ENCODE measurements at regions not wholly inside any gene's neighbourhood (a gene's known extent, or its start where the extent isn't known, plus 50 kb on each side); places are given as distances from the start of the nearest gene placed in this dataset.
"Not testable (repeated sequence)": the region's sequence is repeated elsewhere in the genome, so short reads cannot be mapped to it uniquely, and the experiment has no call there.

DNA sequence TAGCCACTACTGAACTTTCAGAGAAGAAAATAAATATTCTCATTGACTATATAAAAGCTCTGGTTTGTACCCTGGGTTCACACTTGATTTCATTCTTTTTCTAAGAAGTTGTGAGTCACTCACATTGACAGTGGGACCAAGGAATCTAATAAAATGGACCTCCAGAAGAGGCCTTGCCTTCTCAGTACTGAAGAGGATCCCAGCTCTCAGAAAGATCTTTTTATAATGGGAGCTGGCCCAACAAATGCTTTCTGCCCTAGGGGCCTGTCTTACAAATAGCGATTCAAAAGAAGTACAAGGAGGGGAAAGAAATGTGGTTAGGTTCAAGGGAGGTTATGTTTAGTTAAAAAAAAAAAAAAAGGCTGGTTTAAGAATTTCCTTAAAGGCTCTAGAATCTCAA, 237.9 kb downstream of the ISL1 start:
- no peaks in the 10 kb centered on the region for H3K36me3 Mint-ChIP-seq
- H3K9me3 ChIP-seq (ENCODE audit: low read length): no peaks in the 10 kb centered on the region
- no peak for DNase-seq
- peaks cover 0 to 15% (median 4%) of the 10 kb centered on the region in 5 donors for H3K9me3 Mint-ChIP-seq
- H3K27ac Mint-ChIP-seq: no peak overlapping the region
- H3K36me3 ChIP-seq (ENCODE audit: insufficient read depth, low read length): no peaks in the 10 kb centered on the region
- no peak overlapping the region for H3K4me3 Mint-ChIP-seq
- no peak overlapping the region for H3K27ac ChIP-seq (ENCODE audit: low read depth, low read length)
- H3K4me1 Mint-ChIP-seq: no peaks in the 10 kb centered on the region
- ChIA-PET POLR2A (no interaction called here), CTCF (no interaction called here)
- no peaks in the 10 kb centered on the region for H3K27me3 ChIP-seq (ENCODE audit: insufficient read depth, low read length, poor library complexity, severe bottlenecking)
- H3K4me3 ChIP-seq (ENCODE audit: low read length): no peak overlapping the region
- H3K4me1 ChIP-seq (ENCODE audit: insufficient read depth, low read length): no peaks in the 10 kb centered on the region
- H3K27me3 Mint-ChIP-seq: no peaks in the 10 kb centered on the region

DNA sequence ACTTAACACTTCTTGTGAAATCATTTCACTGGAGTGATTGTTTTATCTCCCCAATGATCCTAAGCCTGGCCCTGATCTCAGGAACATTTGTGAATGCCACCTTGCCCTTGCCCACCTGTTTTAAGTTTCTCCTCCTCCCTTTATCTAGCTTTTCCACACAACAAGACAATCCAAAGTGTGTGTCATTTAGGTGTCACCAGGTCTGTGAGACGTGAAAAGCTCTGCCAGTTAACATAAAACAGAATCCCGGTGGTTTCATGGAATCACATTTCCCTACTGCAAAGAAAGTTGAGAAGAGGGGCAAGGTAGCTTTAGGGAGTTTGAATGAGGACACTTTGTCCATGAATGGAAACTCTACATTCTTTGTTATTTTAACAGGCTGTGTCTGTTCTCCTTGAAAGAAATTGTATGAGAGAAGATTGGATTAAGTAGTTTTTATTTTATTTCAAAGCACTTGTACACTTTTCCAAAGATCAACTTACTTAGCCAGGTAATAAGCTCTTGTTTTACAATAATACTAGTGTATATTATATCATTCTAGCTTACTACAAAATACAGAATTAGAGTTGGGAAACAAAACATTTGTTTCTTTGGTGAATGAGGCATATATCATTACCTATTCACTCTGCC, 239.0 kb downstream of the ISL1 start:
- Histone ChIP-seq H3K4me1 (ENCODE audit: insufficient read depth, low read length) (no peaks in the 10 kb centered on the region), H3K9me3 (ENCODE audit: low read length) (no peaks in the 10 kb centered on the region), H3K27ac (ENCODE audit: low read depth, low read length) (no peak overlapping the region), H3K36me3 (ENCODE audit: insufficient read depth, low read length) (no peaks in the 10 kb centered on the region), H3K27me3 (ENCODE audit: insufficient read depth, low read length, poor library complexity, severe bottlenecking) (no peaks in the 10 kb centered on the region), H3K4me3 (ENCODE audit: low read length) (no peak overlapping the region)
- H3K9me3 Mint-ChIP-seq: peaks cover 0 to 20% (median 4%) of the 10 kb centered on the region in 5 donors
- no peaks in the 10 kb centered on the region for H3K27me3 Mint-ChIP-seq
- ChIA-PET POLR2A (no interaction called here), CTCF (no interaction called here)
- H3K4me1 Mint-ChIP-seq: no peaks in the 10 kb centered on the region
- H3K4me3 Mint-ChIP-seq: no peak overlapping the region
- no peak for DNase-seq
- no peaks in the 10 kb centered on the region for H3K36me3 Mint-ChIP-seq
- no peak overlapping the region for H3K27ac Mint-ChIP-seq

DNA sequence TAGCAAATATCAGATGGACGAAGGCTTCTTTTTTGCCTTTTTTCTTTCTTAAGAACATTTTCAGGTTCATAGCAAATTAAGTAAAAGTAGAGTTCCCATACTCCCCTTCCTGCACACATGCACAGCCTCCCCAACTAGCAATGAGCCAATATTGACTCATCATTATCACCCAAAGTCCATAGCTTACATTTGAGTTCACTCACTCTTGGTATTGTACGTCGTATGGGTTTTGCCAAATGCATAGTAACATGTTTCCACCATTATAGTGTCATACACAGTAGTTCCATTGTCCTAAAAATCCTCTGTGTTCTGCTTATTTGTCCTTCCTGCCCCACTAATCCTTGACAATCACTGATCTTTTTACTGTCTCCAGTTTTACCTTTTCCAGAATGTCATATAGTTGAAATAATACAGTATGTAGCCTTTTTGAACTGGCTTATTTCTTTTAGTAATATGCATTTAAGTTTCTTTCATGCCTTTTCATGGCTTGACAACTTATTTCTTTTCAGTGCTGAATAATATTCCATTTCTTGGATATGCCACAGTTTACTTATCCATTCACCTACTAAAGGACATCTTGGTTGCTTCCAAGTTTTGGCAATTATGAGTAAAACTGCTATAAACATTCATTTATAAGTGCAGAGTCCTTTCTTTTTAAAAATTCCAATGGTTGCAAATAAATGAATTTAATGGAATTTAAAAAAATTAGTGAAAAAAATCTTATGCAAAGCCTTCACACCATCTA, 242.1 kb downstream of the ISL1 start:
- H3K9me3 Mint-ChIP-seq: peaks cover 0 to 32% (median 6%) of the 10 kb centered on the region in 5 donors
- CTCF ChIA-PET: no interaction called here
- POLR2A ChIA-PET: no interaction called here

DNA sequence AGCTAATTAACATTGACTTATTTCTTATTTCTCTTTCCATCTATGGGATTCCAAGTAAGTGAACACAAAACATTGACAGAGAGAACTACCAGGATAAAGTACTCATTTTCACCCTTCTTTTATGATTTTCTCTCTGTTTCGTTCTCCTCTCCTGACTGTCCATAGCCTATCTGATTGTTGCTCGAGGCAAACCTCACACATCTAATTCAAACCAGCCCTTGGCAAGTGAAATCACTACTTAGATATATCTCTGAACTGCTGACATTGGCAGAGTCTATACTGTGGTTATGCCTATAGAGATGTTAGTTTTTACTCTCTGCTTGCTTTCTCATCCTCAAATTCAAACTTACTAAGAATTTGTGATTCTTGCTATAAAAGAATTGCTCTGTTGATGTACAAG, 248.8 kb downstream of the ISL1 start:
- Mint-ChIP-seq H3K27ac (no peak overlapping the region), H3K9me3 (peaks cover 6 to 12% (median 11%) of the 10 kb centered on the region in 5 donors), H3K4me1 (no peaks in the 10 kb centered on the region), H3K27me3 (no peaks in the 10 kb centered on the region), H3K4me3 (no peak overlapping the region), H3K36me3 (no peaks in the 10 kb centered on the region)
- no peaks in the 10 kb centered on the region for H3K36me3 ChIP-seq (ENCODE audit: insufficient read depth, low read length)
- no peaks in the 10 kb centered on the region for H3K4me1 ChIP-seq (ENCODE audit: insufficient read depth, low read length)
- H3K4me3 ChIP-seq (ENCODE audit: low read length): no peak overlapping the region
- no peaks in the 10 kb centered on the region for H3K9me3 ChIP-seq (ENCODE audit: low read length)
- no peak for DNase-seq
- POLR2A ChIA-PET: no interaction called here
- H3K27me3 ChIP-seq (ENCODE audit: insufficient read depth, low read length, poor library complexity, severe bottlenecking): no peaks in the 10 kb centered on the region
- CTCF ChIA-PET: no interaction called here
- no peak overlapping the region for H3K27ac ChIP-seq (ENCODE audit: low read depth, low read length)

More for the DNA sequence above, 242.1 kb downstream of the ISL1 start:
- no peaks in the 10 kb centered on the region for H3K36me3 Mint-ChIP-seq
- no peaks in the 10 kb centered on the region for H3K4me1 Mint-ChIP-seq
- H3K27ac ChIP-seq (ENCODE audit: low read depth, low read length): no peak overlapping the region
- no peaks in the 10 kb centered on the region for H3K36me3 ChIP-seq (ENCODE audit: insufficient read depth, low read length)
- H3K9me3 ChIP-seq (ENCODE audit: low read length): no peaks in the 10 kb centered on the region
- H3K27ac Mint-ChIP-seq: no peak overlapping the region
- H3K4me1 ChIP-seq (ENCODE audit: insufficient read depth, low read length): no peaks in the 10 kb centered on the region
- no peaks in the 10 kb centered on the region for H3K27me3 Mint-ChIP-seq
- H3K4me3 Mint-ChIP-seq: no peak overlapping the region
- DNase-seq: no peak
- no peaks in the 10 kb centered on the region for H3K27me3 ChIP-seq (ENCODE audit: insufficient read depth, low read length, poor library complexity, severe bottlenecking)
- H3K4me3 ChIP-seq (ENCODE audit: low read length): no peak overlapping the region

DNA sequence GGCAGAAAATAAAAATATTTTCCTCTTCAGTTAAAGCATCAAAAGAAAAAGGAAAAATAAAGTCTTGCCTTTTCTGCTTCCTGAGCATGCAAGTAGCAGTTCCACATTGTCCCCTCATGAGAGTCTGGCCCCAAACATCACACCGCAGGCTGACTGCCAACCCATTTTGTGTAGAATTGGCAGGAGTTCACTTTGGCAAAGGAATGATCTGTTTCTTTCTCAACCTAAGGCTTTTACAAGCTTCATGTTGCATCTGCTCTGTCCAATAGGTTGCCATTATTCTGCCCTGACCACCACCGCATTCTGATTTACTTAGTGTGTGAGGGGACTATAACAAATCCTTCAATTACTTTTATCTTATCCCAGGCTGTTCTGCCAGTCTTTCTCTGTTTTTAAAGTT, 249.5 kb downstream of the ISL1 start:
- no peak for DNase-seq
- H3K27ac Mint-ChIP-seq: no peak overlapping the region
- no peak overlapping the region for H3K4me3 Mint-ChIP-seq

DNA sequence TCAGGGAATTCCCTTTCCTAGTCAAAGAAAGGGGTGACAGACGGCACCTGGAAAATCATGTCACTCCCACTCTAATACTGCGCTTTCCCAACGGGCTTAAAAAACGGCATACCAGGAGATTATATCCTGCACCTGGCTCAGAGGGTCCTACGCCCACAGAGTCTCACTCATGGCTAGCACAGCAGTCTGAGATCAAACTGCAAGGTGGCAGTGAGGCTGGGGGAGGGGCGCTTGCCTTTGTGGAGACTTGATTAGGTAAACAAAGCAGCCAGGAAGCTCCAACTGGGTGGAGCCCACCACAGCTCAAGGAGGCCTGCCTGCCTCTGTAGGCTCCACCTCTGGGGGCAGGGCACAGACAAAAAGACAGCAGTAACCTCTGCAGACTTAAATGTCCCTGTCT, 253.7 kb downstream of the ISL1 start:
- H3K4me1 Mint-ChIP-seq; CTCF ChIA-PET; H3K4me3 Mint-ChIP-seq; H3K27ac ChIP-seq (ENCODE audit: low read depth, low read length); H3K27me3 Mint-ChIP-seq; H3K9me3 ChIP-seq (ENCODE audit: low read length); POLR2A ChIA-PET; H3K27me3 ChIP-seq (ENCODE audit: insufficient read depth, low read length, poor library complexity, severe bottlenecking); H3K36me3 Mint-ChIP-seq; H3K36me3 ChIP-seq (ENCODE audit: insufficient read depth, low read length); H3K4me3 ChIP-seq (ENCODE audit: low read length); H3K27ac Mint-ChIP-seq; DNase-seq; H3K4me1 ChIP-seq (ENCODE audit: insufficient read depth, low read length): not testable (repeated sequence)
- H3K9me3 Mint-ChIP-seq: peaks cover 1 to 19% (median 8%) of the 10 kb centered on the region in 5 donors

More for the DNA sequence above, 249.5 kb downstream of the ISL1 start:
- ChIA-PET POLR2A (no interaction called here), CTCF (no interaction called here)
- no peaks in the 10 kb centered on the region for H3K9me3 ChIP-seq (ENCODE audit: low read length)
- H3K27me3 ChIP-seq (ENCODE audit: insufficient read depth, low read length, poor library complexity, severe bottlenecking): no peaks in the 10 kb centered on the region
- no peaks in the 10 kb centered on the region for H3K4me1 ChIP-seq (ENCODE audit: insufficient read depth, low read length)
- H3K27me3 Mint-ChIP-seq: no peaks in the 10 kb centered on the region
- H3K4me3 ChIP-seq (ENCODE audit: low read length): no peak overlapping the region
- H3K36me3 Mint-ChIP-seq: no peaks in the 10 kb centered on the region
- no peaks in the 10 kb centered on the region for H3K4me1 Mint-ChIP-seq
- peaks cover 6 to 11% (median 8%) of the 10 kb centered on the region in 5 donors for H3K9me3 Mint-ChIP-seq
- no peak overlapping the region for H3K27ac ChIP-seq (ENCODE audit: low read depth, low read length)
- no peaks in the 10 kb centered on the region for H3K36me3 ChIP-seq (ENCODE audit: insufficient read depth, low read length)

DNA sequence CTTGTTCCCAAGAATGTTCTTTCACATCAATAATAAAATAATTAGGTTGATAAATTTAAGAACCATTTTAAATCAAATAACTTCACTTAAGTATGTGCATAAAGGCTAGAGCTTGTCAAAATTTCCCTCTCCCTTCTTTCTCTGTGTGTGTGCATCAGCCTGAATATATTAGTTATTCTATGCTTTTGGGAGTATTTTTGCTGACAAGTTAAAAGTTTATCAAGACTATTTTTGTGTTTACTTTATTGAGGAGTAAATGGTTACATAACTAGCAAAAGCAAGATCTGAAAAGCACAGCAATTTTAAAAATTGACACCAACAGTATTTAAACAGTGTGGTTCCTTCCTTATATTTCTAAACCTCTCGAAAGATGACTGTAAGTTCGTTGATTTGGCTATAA, 261.7 kb downstream of the ISL1 start:
- CTCF ChIA-PET: no interaction called here
- Mint-ChIP-seq H3K4me1 (no peaks in the 10 kb centered on the region), H3K27ac (no peak overlapping the region), H3K36me3 (no peaks in the 10 kb centered on the region), H3K4me3 (no peak overlapping the region), H3K9me3 (peaks cover 1 to 11% (median 2%) of the 10 kb centered on the region in 5 donors), H3K27me3 (no peaks in the 10 kb centered on the region)
- Histone ChIP-seq H3K4me1 (ENCODE audit: insufficient read depth, low read length) (no peaks in the 10 kb centered on the region), H3K36me3 (ENCODE audit: insufficient read depth, low read length) (no peaks in the 10 kb centered on the region), H3K9me3 (ENCODE audit: low read length) (no peaks in the 10 kb centered on the region), H3K27ac (ENCODE audit: low read depth, low read length) (no peak overlapping the region), H3K27me3 (ENCODE audit: insufficient read depth, low read length, poor library complexity, severe bottlenecking) (no peaks in the 10 kb centered on the region), H3K4me3 (ENCODE audit: low read length) (no peak overlapping the region)
- POLR2A ChIA-PET: no interaction called here
- DNase-seq: no peak

DNA sequence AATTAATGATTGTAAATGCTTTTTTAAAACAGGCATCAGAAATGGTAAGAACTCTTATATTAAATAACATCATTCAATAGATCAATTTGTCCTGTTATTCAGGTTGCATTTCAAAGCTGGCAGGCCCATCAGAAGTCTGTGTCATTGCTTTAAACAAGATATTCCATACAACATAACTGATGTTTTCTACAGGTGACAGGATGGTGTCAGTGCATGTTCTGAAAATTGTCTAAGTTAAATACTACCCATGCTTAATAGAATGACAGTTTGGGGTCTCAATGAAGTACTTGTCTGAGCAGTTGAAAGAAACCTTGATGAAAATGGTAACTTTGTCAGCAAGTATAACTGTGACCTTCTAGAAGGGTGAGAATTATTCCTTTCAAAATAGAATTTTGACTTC, 263.2 kb downstream of the ISL1 start:
- Mint-ChIP-seq H3K4me3 (no peak overlapping the region), H3K4me1 (no peaks in the 10 kb centered on the region), H3K27ac (no peak overlapping the region), H3K27me3 (no peaks in the 10 kb centered on the region), H3K36me3 (no peaks in the 10 kb centered on the region), H3K9me3 (peaks cover 0 to 7% (median 6%) of the 10 kb centered on the region in 5 donors)
- Histone ChIP-seq H3K27me3 (ENCODE audit: insufficient read depth, low read length, poor library complexity, severe bottlenecking) (no peaks in the 10 kb centered on the region), H3K4me3 (ENCODE audit: low read length) (no peak overlapping the region), H3K9me3 (ENCODE audit: low read length) (no peaks in the 10 kb centered on the region), H3K27ac (ENCODE audit: low read depth, low read length) (no peak overlapping the region), H3K4me1 (ENCODE audit: insufficient read depth, low read length) (no peaks in the 10 kb centered on the region), H3K36me3 (ENCODE audit: insufficient read depth, low read length) (no peaks in the 10 kb centered on the region)
- POLR2A ChIA-PET: no interaction called here
- DNase-seq: no peak
- CTCF ChIA-PET: no interaction called here

Measured in CD8-positive, alpha-beta memory T cell (primary cell).